ENCODE measurements at regions not wholly inside any gene's neighbourhood (a gene's known extent, or its start where the extent isn't known, plus 50 kb on each side); places are given as distances from the start of the nearest gene placed in this dataset.

DNA sequence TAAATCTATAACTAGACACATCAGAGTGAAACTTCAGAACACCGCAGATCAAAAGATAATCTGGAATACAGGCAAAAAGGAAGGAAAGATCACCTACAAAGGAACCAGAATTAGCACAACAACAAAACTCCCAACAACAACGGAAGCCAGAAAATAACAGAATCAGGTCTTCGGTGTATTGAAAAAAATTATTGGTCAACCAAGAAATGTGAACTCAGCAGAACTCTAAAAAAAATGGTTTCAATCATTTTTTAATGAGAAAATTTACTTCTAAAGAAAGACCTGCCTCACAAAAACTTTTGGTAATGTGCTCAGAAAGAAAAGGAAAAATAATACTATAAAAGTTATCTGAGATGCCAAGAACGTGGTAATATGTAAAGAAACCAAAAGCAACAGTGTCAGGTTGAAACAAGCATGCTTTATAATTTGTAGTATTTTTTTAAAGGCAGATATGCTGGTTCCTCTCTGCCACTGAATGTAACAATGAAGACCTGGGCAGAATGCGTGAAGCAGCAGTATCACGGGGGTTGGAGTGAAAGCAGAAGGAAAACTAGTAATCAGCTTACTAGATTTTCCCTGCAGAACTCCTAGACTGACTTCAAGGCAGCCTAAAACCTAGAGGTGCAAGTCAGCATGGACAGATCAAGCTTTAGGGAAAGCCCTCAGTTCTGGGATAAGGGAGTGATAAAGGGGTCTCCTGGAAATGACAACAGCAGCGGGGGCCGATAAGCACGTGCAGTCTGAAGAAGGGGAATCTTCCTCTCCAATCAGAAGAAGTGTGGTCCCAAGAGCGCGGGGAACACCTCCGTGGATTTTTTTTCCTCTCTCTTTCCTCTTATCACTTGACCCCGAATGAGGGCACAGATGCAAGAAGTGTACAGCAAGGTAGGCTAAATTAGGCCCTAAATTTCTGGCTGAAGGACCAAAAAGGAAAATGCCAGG lies 80.9 kb upstream of the TEKT1 start:
- Mint-ChIP-seq H3K4me3 (no peak overlapping the region), H3K27me3 (ENCODE audit: insufficient read depth) (peaks cover 47% of the 10 kb centered on the region), H3K27ac (no peak overlapping the region), H3K36me3 (ENCODE audit: low read depth) (peaks cover 10% of the 10 kb centered on the region), H3K4me1 (no peaks in the 10 kb centered on the region), H3K9me3 (peaks cover 40% of the 10 kb centered on the region)
- TF ChIP-seq, protein P1, sequence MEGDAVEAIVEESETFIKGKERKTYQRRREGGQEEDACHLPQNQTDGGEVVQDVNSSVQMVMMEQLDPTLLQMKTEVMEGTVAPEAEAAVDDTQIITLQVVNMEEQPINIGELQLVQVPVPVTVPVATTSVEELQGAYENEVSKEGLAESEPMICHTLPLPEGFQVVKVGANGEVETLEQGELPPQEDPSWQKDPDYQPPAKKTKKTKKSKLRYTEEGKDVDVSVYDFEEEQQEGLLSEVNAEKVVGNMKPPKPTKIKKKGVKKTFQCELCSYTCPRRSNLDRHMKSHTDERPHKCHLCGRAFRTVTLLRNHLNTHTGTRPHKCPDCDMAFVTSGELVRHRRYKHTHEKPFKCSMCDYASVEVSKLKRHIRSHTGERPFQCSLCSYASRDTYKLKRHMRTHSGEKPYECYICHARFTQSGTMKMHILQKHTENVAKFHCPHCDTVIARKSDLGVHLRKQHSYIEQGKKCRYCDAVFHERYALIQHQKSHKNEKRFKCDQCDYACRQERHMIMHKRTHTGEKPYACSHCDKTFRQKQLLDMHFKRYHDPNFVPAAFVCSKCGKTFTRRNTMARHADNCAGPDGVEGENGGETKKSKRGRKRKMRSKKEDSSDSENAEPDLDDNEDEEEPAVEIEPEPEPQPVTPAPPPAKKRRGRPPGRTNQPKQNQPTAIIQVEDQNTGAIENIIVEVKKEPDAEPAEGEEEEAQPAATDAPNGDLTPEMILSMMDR (conservative IDR thresholded peaks at IDR 0.05): no peak
- H3K4me3 ChIP-seq (ENCODE audit: low read length): no peak overlapping the region
- peaks cover 76% of the 10 kb centered on the region for H3K27me3 ChIP-seq (ENCODE audit: control insufficient read depth, insufficient read depth, low read length, poor library complexity, severe bottlenecking)
- H3K4me1 ChIP-seq (ENCODE audit: control insufficient read depth, insufficient read depth, low read length): no peaks in the 10 kb centered on the region
- no peaks in the 10 kb centered on the region for H3K36me3 ChIP-seq (ENCODE audit: control insufficient read depth, insufficient read depth, low read length)
- 44 to 83% methylated on average over 3 to 13 of the region's 13 CpGs for WGBS, 2 experiments (ENCODE audit: insufficient coverage in 1 of 2, insufficient read length in 1 of 2)
- no peak for DNase-seq
- H3K9me3 ChIP-seq (ENCODE audit: control insufficient read depth, low read length): no peaks in the 10 kb centered on the region
- no peak overlapping the region for H3K9ac ChIP-seq (ENCODE audit: extremely low read depth, low read length, poor library complexity, severe bottlenecking)
- no peak overlapping the region for H3K27ac ChIP-seq (ENCODE audit: low read depth, low read length)

DNA sequence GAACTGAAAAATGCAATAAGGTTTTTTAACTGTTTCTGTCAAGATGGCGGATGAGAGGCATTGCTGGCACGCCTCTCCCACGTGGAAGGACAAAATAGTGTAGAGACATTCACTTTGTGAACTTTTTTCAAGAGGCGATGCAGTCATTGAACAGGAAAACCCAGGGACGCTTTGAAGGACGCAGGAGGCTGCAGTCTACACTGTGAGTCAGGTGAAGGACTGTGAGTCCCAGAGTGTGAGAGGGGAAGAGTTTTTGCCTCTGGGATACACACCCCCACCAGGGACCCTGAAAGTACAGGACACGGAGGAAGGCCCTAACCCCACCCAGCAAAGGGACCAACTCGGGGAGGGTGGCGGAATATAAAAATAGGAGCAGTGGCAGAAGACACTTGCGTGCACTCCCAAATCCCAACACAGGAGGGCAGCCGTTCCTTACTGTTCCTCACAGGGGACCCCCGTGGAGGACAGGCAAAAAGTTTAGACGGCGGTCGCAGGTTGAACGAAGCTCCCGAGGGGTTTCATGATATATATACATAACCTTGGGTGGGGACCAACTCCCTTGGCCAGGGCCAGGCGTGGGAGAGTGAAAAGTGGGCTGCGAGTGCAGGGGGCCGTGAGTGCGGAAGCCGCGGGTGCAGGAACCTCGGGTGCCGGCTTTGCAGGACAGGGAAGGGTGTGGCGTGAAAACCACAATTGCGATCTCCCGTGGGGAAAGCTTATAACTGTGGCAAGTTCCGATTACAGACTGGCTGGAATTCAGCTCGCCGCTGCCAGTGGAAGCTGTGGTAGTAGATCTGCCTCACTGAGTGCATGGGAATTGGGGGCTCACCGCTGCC lies 82.0 kb upstream of the ALOX12 start:
- no peaks in the 10 kb centered on the region for H3K9me3 ChIP-seq (ENCODE audit: control insufficient read depth, low read length)
- no peak overlapping the region for H3K9ac ChIP-seq (ENCODE audit: extremely low read depth, low read length, poor library complexity, severe bottlenecking)
- Mint-ChIP-seq H3K27ac (no peak overlapping the region), H3K4me3 (no peak overlapping the region), H3K36me3 (ENCODE audit: low read depth) (peaks cover 10% of the 10 kb centered on the region), H3K9me3 (peaks cover 40% of the 10 kb centered on the region), H3K27me3 (ENCODE audit: insufficient read depth) (peaks cover 44% of the 10 kb centered on the region), H3K4me1 (no peaks in the 10 kb centered on the region)
- WGBS, 2 experiments (ENCODE audit: insufficient coverage in 1 of 2, insufficient read length in 1 of 2): 39 to 43% methylated on average over 23 to 32 of the region's 32 CpGs
- H3K4me3 ChIP-seq (ENCODE audit: low read length): no peak overlapping the region
- H3K27me3 ChIP-seq (ENCODE audit: control insufficient read depth, insufficient read depth, low read length, poor library complexity, severe bottlenecking): peaks cover 87% of the 10 kb centered on the region
- H3K27ac ChIP-seq (ENCODE audit: low read depth, low read length): no peak overlapping the region
- DNase-seq: peak; percentile 87
- TF ChIP-seq, protein P1 (conservative IDR thresholded peaks at IDR 0.05): peak; percentile 81
- no peaks in the 10 kb centered on the region for H3K36me3 ChIP-seq (ENCODE audit: control insufficient read depth, insufficient read depth, low read length)
- no peaks in the 10 kb centered on the region for H3K4me1 ChIP-seq (ENCODE audit: control insufficient read depth, insufficient read depth, low read length)

- Mint-ChIP-seq H3K36me3 (ENCODE audit: low read depth) (peaks cover 10% of the 10 kb centered on the region), H3K9me3 (peaks cover 40% of the 10 kb centered on the region), H3K4me1 (no peaks in the 10 kb centered on the region), H3K27me3 (ENCODE audit: insufficient read depth) (peaks cover 42% of the 10 kb centered on the region), H3K4me3 (no peak overlapping the region), H3K27ac (no peak overlapping the region)
- no peak overlapping the region for H3K4me3 ChIP-seq (ENCODE audit: low read length)
- no peak overlapping the region for H3K9ac ChIP-seq (ENCODE audit: extremely low read depth, low read length, poor library complexity, severe bottlenecking)
- H3K27me3 ChIP-seq (ENCODE audit: control insufficient read depth, insufficient read depth, low read length, poor library complexity, severe bottlenecking): peaks cover 87% of the 10 kb centered on the region
- TF ChIP-seq, protein P1 (conservative IDR thresholded peaks at IDR 0.05): no peak
- no peaks in the 10 kb centered on the region for H3K4me1 ChIP-seq (ENCODE audit: control insufficient read depth, insufficient read depth, low read length)
- no peak overlapping the region for H3K27ac ChIP-seq (ENCODE audit: low read depth, low read length)
- 64% methylated on average over 4 of the region's 6 CpGs; no CpG with 5 or more reads in 1 of the 2 experiments for WGBS, 2 experiments (ENCODE audit: insufficient coverage in 1 of 2, insufficient read length in 1 of 2)
- DNase-seq: no peak
- no peaks in the 10 kb centered on the region for H3K36me3 ChIP-seq (ENCODE audit: control insufficient read depth, insufficient read depth, low read length)
- no peaks in the 10 kb centered on the region for H3K9me3 ChIP-seq (ENCODE audit: control insufficient read depth, low read length)
Observed at GRCh38 chr17:6914711-6915110, 81.1 kb upstream of the ALOX12 start.

All from endodermal cell (in vitro differentiated cells).